Adrenal gland (tissue), 5 donors: ENCODE measurements at regions not wholly inside any gene's neighbourhood (a gene's known extent, or its start where the extent isn't known, plus 50 kb on each side); places are given as distances from the start of the nearest gene placed in this dataset.

Experiments
- POLR2A ChIP-seq, 2 donors: fragments of 450-650 bp; IDR thresholded peaks; one replicate each; pipeline ENCODE4 v1.6.1; 2017; ENCODE audit warnings: antibody characterized with exemption in 2 of 2, mild to moderate bottlenecking in 2 of 2, moderate library complexity in 1 of 2
- TF ChIP-seq, protein P1 (sequence below), 6 experiments: fragments of 450-650 bp in 4 of 6; fragments of 200-600 bp in 2 of 6; sonication (generic) in 1 of 6; IDR thresholded peaks; 1 replicate in 5 of 6; 2 replicates in 1 of 6; pipeline versions ENCODE4 v1.5.1 to v1.8.0; 2016 to 2021; ENCODE audit warnings: antibody characterized with exemption in 6 of 6, mild to moderate bottlenecking in 2 of 6, moderate library complexity in 1 of 6
- donor health status: DM: no; HTN: no; CAD: no.

DNA sequence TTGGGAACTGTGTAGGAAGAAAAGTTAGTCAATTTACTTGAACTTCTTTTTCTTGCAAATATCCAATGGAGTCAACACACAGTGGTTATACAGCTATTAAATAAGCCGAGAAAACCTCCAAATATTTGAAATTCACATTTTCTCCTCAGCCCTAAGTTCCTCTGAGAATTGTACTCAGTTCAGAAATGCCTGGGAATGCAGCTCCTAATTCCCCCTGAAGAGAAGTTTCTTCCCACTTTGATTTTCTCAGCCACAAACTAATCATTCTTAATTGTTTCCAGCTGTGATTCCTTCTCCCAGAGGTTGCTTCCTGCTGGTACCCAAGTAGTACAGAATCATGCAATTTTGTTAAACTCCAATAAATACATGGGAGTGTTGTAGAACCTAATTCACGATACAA is 246.1 kb upstream of the MIR17HG start:
- TF ChIP-seq, protein P1, sequence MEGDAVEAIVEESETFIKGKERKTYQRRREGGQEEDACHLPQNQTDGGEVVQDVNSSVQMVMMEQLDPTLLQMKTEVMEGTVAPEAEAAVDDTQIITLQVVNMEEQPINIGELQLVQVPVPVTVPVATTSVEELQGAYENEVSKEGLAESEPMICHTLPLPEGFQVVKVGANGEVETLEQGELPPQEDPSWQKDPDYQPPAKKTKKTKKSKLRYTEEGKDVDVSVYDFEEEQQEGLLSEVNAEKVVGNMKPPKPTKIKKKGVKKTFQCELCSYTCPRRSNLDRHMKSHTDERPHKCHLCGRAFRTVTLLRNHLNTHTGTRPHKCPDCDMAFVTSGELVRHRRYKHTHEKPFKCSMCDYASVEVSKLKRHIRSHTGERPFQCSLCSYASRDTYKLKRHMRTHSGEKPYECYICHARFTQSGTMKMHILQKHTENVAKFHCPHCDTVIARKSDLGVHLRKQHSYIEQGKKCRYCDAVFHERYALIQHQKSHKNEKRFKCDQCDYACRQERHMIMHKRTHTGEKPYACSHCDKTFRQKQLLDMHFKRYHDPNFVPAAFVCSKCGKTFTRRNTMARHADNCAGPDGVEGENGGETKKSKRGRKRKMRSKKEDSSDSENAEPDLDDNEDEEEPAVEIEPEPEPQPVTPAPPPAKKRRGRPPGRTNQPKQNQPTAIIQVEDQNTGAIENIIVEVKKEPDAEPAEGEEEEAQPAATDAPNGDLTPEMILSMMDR (IDR thresholded peaks at IDR 0.05): no peak
- no peak for TF ChIP-seq POLR2A (IDR thresholded peaks at IDR 0.05)
